ENCODE measurements at regions not wholly inside any gene's neighbourhood (a gene's known extent, or its start where the extent isn't known, plus 50 kb on each side); places are given as distances from the start of the nearest gene placed in this dataset.

DNA sequence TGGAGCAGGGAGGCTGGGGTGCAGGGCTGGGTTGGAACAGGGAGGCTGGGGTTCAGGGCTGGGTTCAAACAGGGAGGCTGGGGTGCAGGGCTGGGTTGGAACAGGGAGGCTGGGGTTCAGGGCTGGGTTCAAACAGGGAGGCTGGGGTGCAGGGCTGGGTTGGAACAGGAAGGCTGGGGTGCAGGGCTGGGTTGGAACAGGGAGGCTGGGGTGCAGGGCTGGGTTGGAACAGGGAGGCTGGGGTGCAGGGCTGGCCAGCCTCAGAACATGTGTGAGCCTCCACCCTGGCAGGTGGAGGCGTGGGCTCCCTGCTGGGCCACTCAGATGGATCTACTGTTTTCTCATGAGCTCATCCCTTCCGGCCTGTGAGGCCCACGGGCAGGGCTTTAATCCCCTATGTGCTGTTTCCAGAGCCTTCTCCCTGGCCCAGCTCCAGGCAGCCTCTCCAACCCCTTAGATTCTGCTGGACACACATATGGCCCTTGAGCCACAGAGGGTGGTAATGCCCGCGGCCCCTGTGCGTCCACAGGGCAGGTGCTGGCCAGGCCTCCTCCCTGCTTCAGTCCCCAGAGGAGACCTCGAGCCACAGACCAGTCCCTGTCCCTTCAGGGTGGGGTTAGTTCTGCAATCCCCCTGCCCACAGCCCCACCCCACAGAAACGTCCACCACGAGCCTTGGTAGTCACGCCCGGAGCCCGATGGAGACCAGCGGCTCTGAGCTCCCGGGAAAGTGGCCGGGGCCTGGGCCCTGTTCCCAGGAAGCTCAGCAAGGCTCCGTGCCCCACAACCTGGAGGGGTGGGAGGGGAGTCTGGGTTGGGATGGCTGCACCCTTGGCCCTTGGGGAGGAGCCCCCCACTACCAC lies 197.9 kb downstream of the BRD1 start:
- DNase-seq (ENCODE audit: low read depth, low spot score), result no peak
- intact Hi-C loops (cut with micrococcal nuclease; ENCODE audit: unreplicated experiment), result no loop called here
- Histone ChIP-seq H3K4me1 (ENCODE audit: control insufficient read depth, insufficient read depth, low read length) (no peaks in the 10 kb centered on the region), H3K36me3 (ENCODE audit: control insufficient read depth, insufficient read depth, low read length) (no peaks in the 10 kb centered on the region), H3K27me3 (ENCODE audit: control insufficient read depth, insufficient read depth, low read length) (no peaks in the 10 kb centered on the region), H3K4me3 (ENCODE audit: low read depth in 2 of 2, low read length in 2 of 2) (no peak overlapping the region), H3K27ac (ENCODE audit: low read length) (no peak overlapping the region), H3K9me3 (ENCODE audit: control insufficient read depth, insufficient read depth, low read depth, low read length) (no peaks in the 10 kb centered on the region)
- in situ Hi-C loops (cut with HindIII; ENCODE audit: low pct_unique_long_range_greater_than_20kb, low sequenced_read_pairs), result no loop called here
- BruUV-seq (replicated peaks), result no TSS peak
- TF ChIP-seq, protein P1, sequence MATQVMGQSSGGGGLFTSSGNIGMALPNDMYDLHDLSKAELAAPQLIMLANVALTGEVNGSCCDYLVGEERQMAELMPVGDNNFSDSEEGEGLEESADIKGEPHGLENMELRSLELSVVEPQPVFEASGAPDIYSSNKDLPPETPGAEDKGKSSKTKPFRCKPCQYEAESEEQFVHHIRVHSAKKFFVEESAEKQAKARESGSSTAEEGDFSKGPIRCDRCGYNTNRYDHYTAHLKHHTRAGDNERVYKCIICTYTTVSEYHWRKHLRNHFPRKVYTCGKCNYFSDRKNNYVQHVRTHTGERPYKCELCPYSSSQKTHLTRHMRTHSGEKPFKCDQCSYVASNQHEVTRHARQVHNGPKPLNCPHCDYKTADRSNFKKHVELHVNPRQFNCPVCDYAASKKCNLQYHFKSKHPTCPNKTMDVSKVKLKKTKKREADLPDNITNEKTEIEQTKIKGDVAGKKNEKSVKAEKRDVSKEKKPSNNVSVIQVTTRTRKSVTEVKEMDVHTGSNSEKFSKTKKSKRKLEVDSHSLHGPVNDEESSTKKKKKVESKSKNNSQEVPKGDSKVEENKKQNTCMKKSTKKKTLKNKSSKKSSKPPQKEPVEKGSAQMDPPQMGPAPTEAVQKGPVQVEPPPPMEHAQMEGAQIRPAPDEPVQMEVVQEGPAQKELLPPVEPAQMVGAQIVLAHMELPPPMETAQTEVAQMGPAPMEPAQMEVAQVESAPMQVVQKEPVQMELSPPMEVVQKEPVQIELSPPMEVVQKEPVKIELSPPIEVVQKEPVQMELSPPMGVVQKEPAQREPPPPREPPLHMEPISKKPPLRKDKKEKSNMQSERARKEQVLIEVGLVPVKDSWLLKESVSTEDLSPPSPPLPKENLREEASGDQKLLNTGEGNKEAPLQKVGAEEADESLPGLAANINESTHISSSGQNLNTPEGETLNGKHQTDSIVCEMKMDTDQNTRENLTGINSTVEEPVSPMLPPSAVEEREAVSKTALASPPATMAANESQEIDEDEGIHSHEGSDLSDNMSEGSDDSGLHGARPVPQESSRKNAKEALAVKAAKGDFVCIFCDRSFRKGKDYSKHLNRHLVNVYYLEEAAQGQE (IDR thresholded peaks at IDR 0.05; ENCODE audit: insufficient read depth in 1 of 2, low read depth in 2 of 2, low read length in 1 of 2), result no peak
- TF ChIP-seq, protein P2, sequence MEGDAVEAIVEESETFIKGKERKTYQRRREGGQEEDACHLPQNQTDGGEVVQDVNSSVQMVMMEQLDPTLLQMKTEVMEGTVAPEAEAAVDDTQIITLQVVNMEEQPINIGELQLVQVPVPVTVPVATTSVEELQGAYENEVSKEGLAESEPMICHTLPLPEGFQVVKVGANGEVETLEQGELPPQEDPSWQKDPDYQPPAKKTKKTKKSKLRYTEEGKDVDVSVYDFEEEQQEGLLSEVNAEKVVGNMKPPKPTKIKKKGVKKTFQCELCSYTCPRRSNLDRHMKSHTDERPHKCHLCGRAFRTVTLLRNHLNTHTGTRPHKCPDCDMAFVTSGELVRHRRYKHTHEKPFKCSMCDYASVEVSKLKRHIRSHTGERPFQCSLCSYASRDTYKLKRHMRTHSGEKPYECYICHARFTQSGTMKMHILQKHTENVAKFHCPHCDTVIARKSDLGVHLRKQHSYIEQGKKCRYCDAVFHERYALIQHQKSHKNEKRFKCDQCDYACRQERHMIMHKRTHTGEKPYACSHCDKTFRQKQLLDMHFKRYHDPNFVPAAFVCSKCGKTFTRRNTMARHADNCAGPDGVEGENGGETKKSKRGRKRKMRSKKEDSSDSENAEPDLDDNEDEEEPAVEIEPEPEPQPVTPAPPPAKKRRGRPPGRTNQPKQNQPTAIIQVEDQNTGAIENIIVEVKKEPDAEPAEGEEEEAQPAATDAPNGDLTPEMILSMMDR (IDR thresholded peaks at IDR 0.05), result no peak
- no peak for TF ChIP-seq TCF7L2 (IDR thresholded peaks at IDR 0.05; ENCODE audit: low read depth, low read length)
- no peak for TF ChIP-seq POLR2AphosphoS5 (IDR thresholded peaks at IDR 0.05; ENCODE audit: low read depth, low read length)
- no peak for TF ChIP-seq SIN3A (IDR thresholded peaks at IDR 0.05; ENCODE audit: borderline replicate concordance, insufficient read depth, low read depth, low read length)
- ChIA-PET CTCF (no interaction called here), POLR2A (no interaction called here)
- no peak for ATAC-seq

DNA sequence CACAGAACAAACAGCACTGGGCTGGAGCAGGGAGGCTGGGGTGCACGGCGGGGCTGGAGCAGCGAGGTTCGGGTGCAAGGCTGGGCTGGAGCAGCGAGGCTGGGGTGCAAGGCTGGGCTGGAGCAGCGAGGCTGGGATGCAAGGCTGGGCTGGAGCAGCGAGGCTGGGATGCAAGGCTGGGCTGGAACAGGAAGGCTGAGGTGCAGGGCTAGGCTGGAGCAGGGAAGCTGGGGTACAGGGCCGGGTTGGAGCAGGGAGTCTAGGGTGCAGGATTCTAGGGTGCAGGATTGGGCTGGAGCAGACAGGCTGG lies 198.5 kb downstream of the BRD1 start:
- H3K27me3 ChIP-seq (ENCODE audit: control insufficient read depth, insufficient read depth, low read length), result no peaks in the 10 kb centered on the region

More for the DNA sequence above, 198.5 kb downstream of the BRD1 start:
- no peaks in the 10 kb centered on the region for H3K4me1 ChIP-seq (ENCODE audit: control insufficient read depth, insufficient read depth, low read length)
- ChIA-PET POLR2A (no interaction called here), CTCF (no interaction called here)
- TF ChIP-seq SIN3A (IDR thresholded peaks at IDR 0.05; ENCODE audit: borderline replicate concordance, insufficient read depth, low read depth, low read length) (no peak), TCF7L2 (IDR thresholded peaks at IDR 0.05; ENCODE audit: low read depth, low read length) (no peak), POLR2AphosphoS5 (IDR thresholded peaks at IDR 0.05; ENCODE audit: low read depth, low read length) (no peak)
- TF ChIP-seq, protein P2 (IDR thresholded peaks at IDR 0.05), result no peak
- TF ChIP-seq, protein P1 (IDR thresholded peaks at IDR 0.05; ENCODE audit: insufficient read depth in 1 of 2, low read depth in 2 of 2, low read length in 1 of 2), result no peak
- in situ Hi-C loops (cut with HindIII; ENCODE audit: low pct_unique_long_range_greater_than_20kb, low sequenced_read_pairs) (no loop called here), intact Hi-C loops (cut with micrococcal nuclease; ENCODE audit: unreplicated experiment) (no loop called here)
- ATAC-seq (no peak), DNase-seq (ENCODE audit: low read depth, low spot score) (no peak)
- H3K27ac ChIP-seq (ENCODE audit: low read length), result no peak overlapping the region
- BruUV-seq (replicated peaks), result no TSS peak
- no peak overlapping the region for H3K4me3 ChIP-seq (ENCODE audit: low read depth in 2 of 2, low read length in 2 of 2)
- H3K36me3 ChIP-seq (ENCODE audit: control insufficient read depth, insufficient read depth, low read length), result no peaks in the 10 kb centered on the region
- no peaks in the 10 kb centered on the region for H3K9me3 ChIP-seq (ENCODE audit: control insufficient read depth, insufficient read depth, low read depth, low read length)

Measured in Panc1 (cell line).